ENCODE measurements at regions not wholly inside any gene's neighbourhood (a gene's known extent, or its start where the extent isn't known, plus 50 kb on each side); places are given as distances from the start of the nearest gene placed in this dataset.

- H3K27ac ChIP-seq, result no peak overlapping the region
- intact Hi-C loops (cut with DNase I), result no loop called here
- no peak for ATAC-seq
- no peak for TF ChIP-seq CTCF (IDR thresholded peaks at IDR 0.05)
- no peaks in the 10 kb centered on the region for H3K27me3 ChIP-seq
- no peaks in the 10 kb centered on the region for H3K36me3 ChIP-seq
- H3K9me3 ChIP-seq, result no peaks in the 10 kb centered on the region
- no peak overlapping the region for H3K4me3 ChIP-seq
- DNase-seq, result peak in 1 of 4 donors; percentile 46
- H3K4me1 ChIP-seq, result no peaks in the 10 kb centered on the region
Observed at GRCh38 chr19:28309070-28309469, 903.9 kb downstream of the UQCRFS1 start.

- Histone ChIP-seq H3K27me3 (no peaks in the 10 kb centered on the region), H3K36me3 (no peaks in the 10 kb centered on the region), H3K4me1 (no peaks in the 10 kb centered on the region), H3K4me3 (no peak overlapping the region), H3K27ac (no peak overlapping the region), H3K9me3 (no peaks in the 10 kb centered on the region)
- intact Hi-C loops (cut with DNase I), result no loop called here
- no peak for TF ChIP-seq CTCF (IDR thresholded peaks at IDR 0.05)
- no peak for ATAC-seq
- no peak for DNase-seq
Observed at GRCh38 chr19:28307963-28308362, 905.0 kb downstream of the UQCRFS1 start.

DNA sequence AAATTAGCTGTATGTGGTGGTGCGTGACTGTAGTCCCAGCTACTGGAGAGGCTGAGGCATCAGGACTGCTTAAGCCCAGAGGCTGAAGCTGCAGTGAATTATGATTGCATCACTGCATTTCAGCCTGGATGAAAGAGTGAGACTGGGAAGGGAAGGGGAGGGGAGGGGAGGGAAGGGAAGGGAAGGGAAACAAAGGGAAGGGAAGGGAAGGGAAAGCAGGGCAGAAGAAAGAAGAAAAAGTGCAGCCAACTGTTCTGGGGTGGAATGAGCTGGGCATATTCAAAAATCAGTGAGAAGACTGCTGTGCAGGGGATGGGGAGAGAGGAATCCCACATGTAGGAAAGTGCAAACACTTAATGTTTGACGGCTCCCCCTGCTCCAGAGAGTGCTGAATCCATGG lies 905.5 kb downstream of the UQCRFS1 start:
- Histone ChIP-seq H3K4me3 (no peak overlapping the region), H3K27ac (no peak overlapping the region), H3K27me3 (no peaks in the 10 kb centered on the region), H3K9me3 (no peaks in the 10 kb centered on the region), H3K4me1 (no peaks in the 10 kb centered on the region), H3K36me3 (no peaks in the 10 kb centered on the region)
- no peak for ATAC-seq
- TF ChIP-seq CTCF (IDR thresholded peaks at IDR 0.05), result no peak
- no peak for DNase-seq
- intact Hi-C loops (cut with DNase I), result no loop called here

DNA sequence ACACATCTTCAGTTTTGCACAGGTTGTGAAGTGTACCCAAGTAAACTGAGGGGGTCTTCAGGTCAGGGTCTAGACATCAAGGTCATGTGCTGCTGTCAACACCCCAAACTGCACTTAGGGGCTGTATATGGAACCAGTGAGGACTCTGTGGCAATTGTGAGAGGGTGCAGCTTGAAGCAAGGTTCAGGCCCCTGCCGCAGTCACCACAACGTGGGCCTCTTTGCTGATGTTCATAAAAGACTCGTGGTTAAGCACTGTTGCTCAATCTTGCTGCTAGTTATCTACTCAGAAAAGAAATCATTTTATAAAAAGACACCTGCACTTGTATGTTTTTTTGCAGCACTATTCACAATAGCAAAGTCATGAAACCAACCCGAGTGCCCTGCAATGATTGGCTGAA lies 907.4 kb downstream of the UQCRFS1 start:
- H3K36me3 ChIP-seq, result no peaks in the 10 kb centered on the region
- no peaks in the 10 kb centered on the region for H3K9me3 ChIP-seq
- H3K27me3 ChIP-seq, result no peaks in the 10 kb centered on the region
- intact Hi-C loops (cut with DNase I), result no loop called here
- no peak for ATAC-seq
- no peak overlapping the region for H3K27ac ChIP-seq
- no peak overlapping the region for H3K4me3 ChIP-seq
- no peak for TF ChIP-seq CTCF (IDR thresholded peaks at IDR 0.05)
- H3K4me1 ChIP-seq, result no peaks in the 10 kb centered on the region
- no peak for DNase-seq

DNA sequence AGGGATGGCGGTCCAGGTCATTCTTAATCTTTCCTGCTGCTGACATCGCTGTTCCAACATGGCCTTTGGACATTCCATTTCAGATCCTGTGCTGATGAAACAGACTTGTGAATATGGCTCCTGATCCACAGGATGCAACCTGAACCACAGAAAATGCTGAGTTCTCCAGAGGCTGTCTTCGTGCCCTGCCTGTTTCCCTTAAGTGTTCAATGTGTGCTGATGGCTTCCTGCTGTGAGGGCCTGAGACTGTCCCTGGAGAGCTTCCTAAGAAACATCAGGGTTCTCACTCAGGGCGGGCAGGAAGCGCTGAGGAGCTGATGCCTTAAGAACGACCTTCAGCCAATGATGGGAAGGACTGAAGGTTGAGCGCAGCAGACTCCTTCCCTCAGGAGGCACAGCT lies 909.4 kb downstream of the UQCRFS1 start:
- Histone ChIP-seq H3K27ac (no peak overlapping the region), H3K27me3 (peaks cover 0 to 8% of the 10 kb centered on the region in 2 donors), H3K4me3 (no peak overlapping the region), H3K9me3 (no peaks in the 10 kb centered on the region), H3K4me1 (no peaks in the 10 kb centered on the region), H3K36me3 (no peaks in the 10 kb centered on the region)
- ATAC-seq, result no peak
- no peak for TF ChIP-seq CTCF (IDR thresholded peaks at IDR 0.05)
- DNase-seq, result no peak
- intact Hi-C loops (cut with DNase I), result no loop called here

Data from left lung (tissue), 4 donors.